Neural cell (in vitro differentiated cells): ENCODE measurements at regions not wholly inside any gene's neighbourhood (a gene's known extent, or its start where the extent isn't known, plus 50 kb on each side); places are given as distances from the start of the nearest gene placed in this dataset.

Experiments
- H2AFZ ChIP-seq: fragments of 200-600, 300-800 bp; sonication (generic), shearing (Covaris generic); 2 replicates; pipeline ENCODE4 v1.6.0; 2014; ENCODE audit warnings: low read depth, mild to moderate bottlenecking, antibody characterized with exemption, low read length, moderate library complexity
- H3F3A ChIP-seq: fragments of 200-600 bp; shearing (Covaris generic); 2 replicates; pipeline ENCODE4 v1.6.1; 2016; ENCODE audit warnings: mild to moderate bottlenecking, moderate library complexity, mixed read lengths, antibody characterized with exemption, low read length; ENCODE audit not compliant: insufficient read depth, poor library complexity, severe bottlenecking
- H3K27ac ChIP-seq: fragments of 200-600, 300-800 bp; sonication (generic), shearing (Covaris generic); 2 replicates; pipeline ENCODE4 v1.5.1; 2014; ENCODE audit warnings: mild to moderate bottlenecking, low read length, moderate library complexity
- H3K27me3 ChIP-seq: fragments of 300-800, 200-600 bp; sonication (generic), shearing (Covaris generic); 2 replicates; pipeline ENCODE4 v1.6.0; 2014; ENCODE audit warnings: mild to moderate bottlenecking, low read depth, low read length, moderate library complexity; ENCODE audit not compliant: insufficient read depth
- H3K36me3 ChIP-seq: fragments of 300-800, 200-600 bp; sonication (generic), shearing (Covaris generic); 2 replicates; pipeline ENCODE4 v1.5.1; 2014; ENCODE audit warnings: mild to moderate bottlenecking, antibody characterized with exemption, low read length, moderate library complexity; ENCODE audit not compliant: insufficient read depth
- H3K4me2 ChIP-seq: fragments of 300-800, 200-600 bp; sonication (generic), shearing (Covaris generic); 2 replicates; pipeline ENCODE4 v1.6.0; 2014; ENCODE audit warnings: mild to moderate bottlenecking, low read length
- H3K4me3 ChIP-seq: fragments of 300-800, 200-600 bp; sonication (generic), shearing (Covaris generic); 2 replicates; pipeline ENCODE4 v1.5.1; 2014; ENCODE audit warnings: mild to moderate bottlenecking, low read length, moderate library complexity
- H3K79me2 ChIP-seq: fragments of 200-600 bp; shearing (Covaris generic); replicated peaks from 2 replicates; pipeline ENCODE4 v1.6.0; 2014; ENCODE audit warnings: mild to moderate bottlenecking, low read length, moderate library complexity; ENCODE audit not compliant: insufficient read depth
- H3K9ac ChIP-seq: fragments of 300-800, 200-600 bp; sonication (generic), shearing (Covaris generic); 2 replicates; pipeline ENCODE4 v1.6.1; 2016; ENCODE audit warnings: mild to moderate bottlenecking, low read length, mixed read lengths
- H3K9me2 ChIP-seq: fragments of 200-600 bp; shearing (Covaris generic); 2 replicates; pipeline ENCODE4 v1.6.1; 2016; ENCODE audit warnings: mild to moderate bottlenecking, low read length, mixed read lengths; ENCODE audit not compliant: insufficient read depth
- H3K9me3 ChIP-seq: fragments of 200-600, 300-800 bp; sonication (generic), shearing (Covaris generic); 2 replicates; pipeline ENCODE4 v1.6.1; 2016; ENCODE audit warnings: mild to moderate bottlenecking, mixed run types, low read length, moderate library complexity, mixed read lengths
- H4K20me1 ChIP-seq: fragments of 200-600 bp; shearing (Covaris generic); 2 replicates; pipeline ENCODE4 v1.6.1; 2016; ENCODE audit warnings: mild to moderate bottlenecking, mixed run types; ENCODE audit not compliant: insufficient read depth
- EP300 ChIP-seq: fragments of 450-650 bp; conservative IDR thresholded peaks from 2 replicates; pipeline ENCODE4 v1.6.1; 2014; ENCODE audit warnings: antibody characterized with exemption, mild to moderate bottlenecking, moderate library complexity; ENCODE audit not compliant: poor library complexity, severe bottlenecking
- EZH2 ChIP-seq: fragments of 200-600, 300-800 bp; shearing (Covaris generic), sonication (generic); IDR thresholded peaks from 2 replicates; pipeline ENCODE4 v1.6.1; 2014; ENCODE audit warnings: antibody characterized with exemption, low read length, borderline replicate concordance, mild to moderate bottlenecking; ENCODE audit not compliant: insufficient read depth, poor library complexity, severe bottlenecking
- MXI1 ChIP-seq: fragments of 450-650 bp; conservative IDR thresholded peaks from 2 replicates; pipeline ENCODE4 v1.6.1; 2014; ENCODE audit warnings: antibody characterized with exemption, mild to moderate bottlenecking; ENCODE audit not compliant: poor library complexity, severe bottlenecking
- POLR2AphosphoS5 ChIP-seq: IDR thresholded peaks from 2 replicates; pipeline ENCODE4 v1.6.1; 2012
- RAD21 ChIP-seq: fragments of 450-650 bp; conservative IDR thresholded peaks from 2 replicates; pipeline ENCODE4 v1.6.1; 2014; ENCODE audit warnings: antibody characterized with exemption, mild to moderate bottlenecking, moderate library complexity
- SMC3 ChIP-seq: fragments of 450-650 bp; conservative IDR thresholded peaks from 2 replicates; pipeline ENCODE4 v1.6.1; 2014; ENCODE audit warnings: antibody characterized with exemption, mild to moderate bottlenecking, moderate library complexity; ENCODE audit not compliant: poor library complexity
- TAF1 ChIP-seq: IDR thresholded peaks from 2 replicates; pipeline ENCODE4 v1.6.1; 2012; ENCODE audit warnings: low read depth
- TF ChIP-seq, protein P1 (sequence below): fragments of 450-650 bp; IDR thresholded peaks from 2 replicates; pipeline ENCODE4 v1.5.1; 2014; ENCODE audit warnings: antibody characterized with exemption, mild to moderate bottlenecking, moderate library complexity; ENCODE audit not compliant: poor library complexity, severe bottlenecking
- TF ChIP-seq, protein P2 (sequence below): IDR thresholded peaks from 2 replicates; pipeline ENCODE4 v1.6.1; 2012; ENCODE audit warnings: borderline replicate concordance

DNA sequence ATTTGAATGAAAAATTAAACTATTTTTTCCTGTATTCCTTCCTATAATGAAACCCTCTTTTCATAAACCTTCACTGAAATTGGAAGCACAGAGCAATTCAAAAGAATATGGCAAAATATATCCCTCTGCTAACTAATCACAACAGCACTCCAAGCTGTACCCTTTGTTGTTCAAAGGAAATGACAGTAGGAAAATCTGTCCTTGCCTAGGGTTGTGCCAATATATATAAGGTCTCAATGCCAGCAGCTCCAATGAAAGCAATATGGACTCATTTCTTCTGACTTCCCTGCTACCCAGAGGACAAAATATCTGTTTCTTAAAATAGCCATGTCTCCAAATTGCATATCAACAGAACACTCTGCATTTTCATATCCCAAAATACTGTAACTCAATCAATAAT, 373.9 kb upstream of the MC4R start:
- H3F3A ChIP-seq, result no peaks in the 10 kb centered on the region
- no peaks in the 10 kb centered on the region for H3K79me2 ChIP-seq
- no peak overlapping the region for H3K9ac ChIP-seq
- H3K36me3 ChIP-seq, result no peaks in the 10 kb centered on the region
- no peak overlapping the region for H2AFZ ChIP-seq
- no peak overlapping the region for H3K4me3 ChIP-seq
- no peaks in the 10 kb centered on the region for H3K27me3 ChIP-seq
- no peaks in the 10 kb centered on the region for H3K9me3 ChIP-seq
- no peaks in the 10 kb centered on the region for H3K9me2 ChIP-seq
- H4K20me1 ChIP-seq, result no peaks in the 10 kb centered on the region
- H3K4me2 ChIP-seq, result no peak overlapping the region
- TF ChIP-seq EZH2, result no peak
- TF ChIP-seq SMC3, result no peak
- no peak for TF ChIP-seq MXI1
- TF ChIP-seq, protein P1, sequence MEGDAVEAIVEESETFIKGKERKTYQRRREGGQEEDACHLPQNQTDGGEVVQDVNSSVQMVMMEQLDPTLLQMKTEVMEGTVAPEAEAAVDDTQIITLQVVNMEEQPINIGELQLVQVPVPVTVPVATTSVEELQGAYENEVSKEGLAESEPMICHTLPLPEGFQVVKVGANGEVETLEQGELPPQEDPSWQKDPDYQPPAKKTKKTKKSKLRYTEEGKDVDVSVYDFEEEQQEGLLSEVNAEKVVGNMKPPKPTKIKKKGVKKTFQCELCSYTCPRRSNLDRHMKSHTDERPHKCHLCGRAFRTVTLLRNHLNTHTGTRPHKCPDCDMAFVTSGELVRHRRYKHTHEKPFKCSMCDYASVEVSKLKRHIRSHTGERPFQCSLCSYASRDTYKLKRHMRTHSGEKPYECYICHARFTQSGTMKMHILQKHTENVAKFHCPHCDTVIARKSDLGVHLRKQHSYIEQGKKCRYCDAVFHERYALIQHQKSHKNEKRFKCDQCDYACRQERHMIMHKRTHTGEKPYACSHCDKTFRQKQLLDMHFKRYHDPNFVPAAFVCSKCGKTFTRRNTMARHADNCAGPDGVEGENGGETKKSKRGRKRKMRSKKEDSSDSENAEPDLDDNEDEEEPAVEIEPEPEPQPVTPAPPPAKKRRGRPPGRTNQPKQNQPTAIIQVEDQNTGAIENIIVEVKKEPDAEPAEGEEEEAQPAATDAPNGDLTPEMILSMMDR, result no peak
- no peak for TF ChIP-seq TAF1
- no peak for TF ChIP-seq EP300
- TF ChIP-seq, protein P2, sequence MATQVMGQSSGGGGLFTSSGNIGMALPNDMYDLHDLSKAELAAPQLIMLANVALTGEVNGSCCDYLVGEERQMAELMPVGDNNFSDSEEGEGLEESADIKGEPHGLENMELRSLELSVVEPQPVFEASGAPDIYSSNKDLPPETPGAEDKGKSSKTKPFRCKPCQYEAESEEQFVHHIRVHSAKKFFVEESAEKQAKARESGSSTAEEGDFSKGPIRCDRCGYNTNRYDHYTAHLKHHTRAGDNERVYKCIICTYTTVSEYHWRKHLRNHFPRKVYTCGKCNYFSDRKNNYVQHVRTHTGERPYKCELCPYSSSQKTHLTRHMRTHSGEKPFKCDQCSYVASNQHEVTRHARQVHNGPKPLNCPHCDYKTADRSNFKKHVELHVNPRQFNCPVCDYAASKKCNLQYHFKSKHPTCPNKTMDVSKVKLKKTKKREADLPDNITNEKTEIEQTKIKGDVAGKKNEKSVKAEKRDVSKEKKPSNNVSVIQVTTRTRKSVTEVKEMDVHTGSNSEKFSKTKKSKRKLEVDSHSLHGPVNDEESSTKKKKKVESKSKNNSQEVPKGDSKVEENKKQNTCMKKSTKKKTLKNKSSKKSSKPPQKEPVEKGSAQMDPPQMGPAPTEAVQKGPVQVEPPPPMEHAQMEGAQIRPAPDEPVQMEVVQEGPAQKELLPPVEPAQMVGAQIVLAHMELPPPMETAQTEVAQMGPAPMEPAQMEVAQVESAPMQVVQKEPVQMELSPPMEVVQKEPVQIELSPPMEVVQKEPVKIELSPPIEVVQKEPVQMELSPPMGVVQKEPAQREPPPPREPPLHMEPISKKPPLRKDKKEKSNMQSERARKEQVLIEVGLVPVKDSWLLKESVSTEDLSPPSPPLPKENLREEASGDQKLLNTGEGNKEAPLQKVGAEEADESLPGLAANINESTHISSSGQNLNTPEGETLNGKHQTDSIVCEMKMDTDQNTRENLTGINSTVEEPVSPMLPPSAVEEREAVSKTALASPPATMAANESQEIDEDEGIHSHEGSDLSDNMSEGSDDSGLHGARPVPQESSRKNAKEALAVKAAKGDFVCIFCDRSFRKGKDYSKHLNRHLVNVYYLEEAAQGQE, result no peak
- no peak for TF ChIP-seq POLR2AphosphoS5
- no peak for TF ChIP-seq RAD21
- H3K27ac ChIP-seq, result no peak overlapping the region

DNA sequence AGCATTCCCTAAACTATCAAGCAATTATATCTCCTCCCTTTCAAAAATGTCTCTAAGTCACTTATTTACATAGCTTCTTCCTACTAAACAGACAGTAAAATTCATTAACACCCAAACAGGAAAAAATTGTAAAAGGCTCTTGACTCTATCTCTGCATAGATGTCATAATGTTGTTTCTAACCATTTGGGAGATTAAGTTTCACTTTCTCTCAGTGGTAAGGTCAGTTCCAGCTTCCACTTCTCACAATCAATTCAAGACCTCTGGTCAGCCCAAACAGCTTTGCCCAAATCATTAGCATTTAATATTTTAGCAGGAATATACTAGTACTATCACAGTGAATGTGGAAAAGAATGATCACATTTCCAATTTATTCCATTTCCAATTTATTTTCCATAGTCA, 374.3 kb upstream of the MC4R start:
- Histone ChIP-seq H3K9me3 (no peaks in the 10 kb centered on the region), H3K4me3 (no peak overlapping the region), H3K27me3 (no peaks in the 10 kb centered on the region), H3K79me2 (no peaks in the 10 kb centered on the region), H3F3A (no peaks in the 10 kb centered on the region), H3K27ac (no peak overlapping the region), H3K36me3 (no peaks in the 10 kb centered on the region), H3K9me2 (no peaks in the 10 kb centered on the region), H3K9ac (no peak overlapping the region), H4K20me1 (no peaks in the 10 kb centered on the region), H2AFZ (no peak overlapping the region), H3K4me2 (no peak overlapping the region)
- TF ChIP-seq MXI1 (no peak), SMC3 (no peak), EP300 (no peak), EZH2 (no peak), TAF1 (no peak), RAD21 (no peak), POLR2AphosphoS5 (no peak)
- TF ChIP-seq, protein P1, result no peak
- TF ChIP-seq, protein P2, result no peak
